Limb (tissue), 2 donors: ENCODE measurements at regions not wholly inside any gene's neighbourhood (a gene's known extent, or its start where the extent isn't known, plus 50 kb on each side); places are given as distances from the start of the nearest gene placed in this dataset.
"Not testable (repeated sequence)": the region's sequence is repeated elsewhere in the genome, so short reads cannot be mapped to it uniquely, and the experiment has no call there.

Source experiments
- DNase-seq, 2 donors: peaks; one replicate each; pipeline ENCODE4 v3.0.0-alpha.2; 2016; ENCODE audit errors: extremely low spot score in 2 of 2

DNA sequence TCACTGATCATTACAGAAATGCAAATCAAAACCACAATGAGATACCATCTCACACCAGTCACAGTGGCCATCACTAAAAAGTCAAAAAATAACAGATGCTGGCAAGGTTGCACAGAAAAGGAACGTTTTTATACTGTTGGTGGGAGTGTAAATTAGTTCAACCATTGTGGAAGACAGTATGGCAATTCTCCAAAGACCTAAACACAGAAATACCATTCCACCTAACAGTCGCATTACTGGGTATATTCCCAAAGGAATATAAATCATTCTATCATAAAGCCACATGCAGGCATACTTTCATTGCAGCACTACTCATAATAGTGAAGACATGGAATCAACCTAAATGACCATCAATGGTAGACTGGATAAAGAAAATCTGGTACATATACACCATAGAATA lies 83.2 kb upstream of the ARID5B start:
- DNase-seq = not testable (repeated sequence)

DNA sequence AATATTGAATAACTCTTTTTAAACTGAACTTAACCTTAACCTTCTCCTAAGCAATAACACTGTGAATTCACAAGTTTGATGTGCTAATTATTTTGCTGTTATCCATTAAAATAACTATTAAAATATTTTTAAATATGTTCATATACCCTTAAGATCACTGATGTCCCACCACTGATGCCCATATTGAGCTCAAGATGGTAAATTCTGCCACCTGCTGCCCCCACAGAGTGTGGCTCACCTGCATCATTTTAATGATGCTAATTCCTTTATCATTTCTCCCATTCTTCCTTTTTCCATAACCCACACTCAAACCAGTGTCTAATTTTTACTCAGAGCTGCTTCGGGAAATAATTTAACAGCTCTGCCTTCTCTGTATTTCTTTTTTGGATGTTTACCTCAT lies 82.3 kb upstream of the ARID5B start:
- DNase-seq = no peak

DNA sequence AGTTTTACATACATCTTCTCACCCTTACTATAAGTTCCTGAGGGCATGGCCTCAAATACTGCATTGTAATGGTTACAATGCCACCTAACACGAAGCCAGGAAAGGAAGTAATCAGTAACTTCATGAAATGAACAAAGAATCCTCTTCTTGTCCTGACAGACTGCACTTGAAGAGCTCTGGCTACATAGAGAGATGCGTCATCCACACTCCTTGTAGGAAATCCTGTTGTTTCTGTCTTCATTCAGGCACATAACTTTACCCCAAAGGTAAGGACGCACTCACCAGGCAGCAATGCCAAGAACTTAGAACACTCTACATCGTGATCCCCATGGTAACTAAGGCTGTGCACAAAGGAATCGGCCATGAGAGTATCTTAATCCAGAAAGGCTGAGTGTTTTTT lies 80.3 kb upstream of the ARID5B start:
- DNase-seq = no peak

DNA sequence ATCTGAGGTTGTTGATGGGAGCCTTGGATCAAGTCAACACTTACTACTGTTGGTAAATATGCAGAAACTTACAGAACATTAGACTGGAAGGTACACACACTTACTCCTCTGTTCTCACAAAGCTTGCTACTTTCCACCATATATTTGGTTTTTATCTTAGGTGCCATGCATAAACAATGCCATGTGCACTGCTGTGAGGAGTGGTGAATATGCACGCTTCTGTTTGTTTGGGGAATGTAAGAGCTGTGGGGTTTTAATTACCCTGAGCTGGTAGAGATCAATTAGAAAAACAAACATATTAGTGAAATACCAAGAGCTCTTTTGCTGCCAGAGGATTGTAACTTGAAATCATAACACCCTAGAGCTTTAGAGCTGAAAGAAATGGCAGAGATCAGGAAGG lies 79.8 kb upstream of the ARID5B start:
- DNase-seq = no peak

DNA sequence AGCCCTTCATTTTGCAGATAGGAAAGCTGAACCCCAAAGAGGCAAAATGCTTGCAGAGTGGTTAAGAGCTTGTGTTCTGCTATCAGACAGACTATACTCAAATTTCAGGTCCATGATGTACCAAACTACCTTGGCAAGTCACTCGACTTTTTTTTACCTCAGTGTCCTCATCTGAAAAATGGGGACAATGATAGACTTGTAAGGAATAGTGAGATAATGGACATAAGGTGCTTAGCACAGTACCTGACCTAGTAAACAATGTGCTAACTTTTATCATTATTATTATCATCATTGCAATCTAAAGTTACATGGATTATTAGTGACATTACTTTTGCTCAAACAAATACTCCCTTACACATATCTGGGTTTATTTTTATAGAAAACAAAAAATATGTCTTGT lies 79.4 kb upstream of the ARID5B start:
- no peak for DNase-seq

DNA sequence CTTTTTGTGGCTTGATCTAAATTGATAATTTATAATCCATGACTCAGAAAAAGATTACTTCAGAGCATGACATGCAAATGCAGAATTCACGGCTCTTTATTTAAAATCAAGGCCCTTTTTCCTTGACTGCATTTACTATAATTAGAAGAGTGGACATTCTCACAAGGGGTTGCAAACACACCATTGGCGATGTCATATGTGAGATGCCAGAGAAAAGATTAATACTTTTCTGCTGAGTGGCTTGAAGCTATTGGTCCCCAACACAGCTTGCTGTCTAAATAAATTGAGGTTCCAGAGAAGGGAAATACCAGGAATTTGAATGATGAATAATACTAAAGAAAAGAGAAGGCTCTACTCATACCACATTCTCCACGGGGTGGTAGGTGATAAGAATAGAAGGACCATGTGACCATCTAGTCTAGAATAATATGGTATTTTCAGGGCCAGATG lies 78.7 kb upstream of the ARID5B start:
- no peak for DNase-seq

DNA sequence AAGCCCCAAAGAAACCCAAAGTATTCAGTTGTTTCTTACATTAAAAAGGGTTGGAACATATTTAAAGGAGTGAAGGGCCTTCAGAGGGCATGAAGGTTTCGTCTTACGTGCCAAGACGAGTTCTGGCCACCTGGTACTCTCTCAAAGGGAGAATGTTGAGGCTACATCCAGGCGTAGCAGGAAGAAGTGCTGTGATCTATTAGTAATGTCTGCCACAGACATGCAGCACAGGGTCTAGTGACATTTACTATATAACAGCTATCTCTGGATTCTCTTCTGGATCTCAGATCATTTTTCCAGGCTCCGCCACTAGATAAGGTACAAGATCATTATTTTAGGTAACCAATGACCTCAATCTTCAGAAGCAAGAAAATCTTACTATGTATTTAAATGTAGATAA lies 76.5 kb upstream of the ARID5B start:
- DNase-seq = no peak

DNA sequence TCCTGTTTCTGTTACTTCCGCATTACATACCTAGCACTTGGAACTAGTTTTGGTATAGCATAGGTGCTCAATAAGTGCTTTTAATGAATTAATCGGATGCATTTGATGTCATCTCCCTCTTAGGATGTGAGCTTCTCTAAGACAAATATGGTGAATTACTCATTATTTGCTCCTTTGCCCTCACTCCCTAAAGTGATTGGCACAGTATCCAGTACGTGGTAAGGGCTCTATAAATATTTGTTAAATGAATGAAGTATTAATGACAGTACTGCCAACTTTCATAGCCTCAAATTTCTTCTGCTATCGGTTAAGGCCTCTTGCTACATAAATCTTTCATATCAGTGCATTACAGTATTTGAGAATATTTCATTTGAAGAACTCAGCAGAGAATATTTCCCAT lies 75.9 kb upstream of the ARID5B start:
- DNase-seq = no peak

DNA sequence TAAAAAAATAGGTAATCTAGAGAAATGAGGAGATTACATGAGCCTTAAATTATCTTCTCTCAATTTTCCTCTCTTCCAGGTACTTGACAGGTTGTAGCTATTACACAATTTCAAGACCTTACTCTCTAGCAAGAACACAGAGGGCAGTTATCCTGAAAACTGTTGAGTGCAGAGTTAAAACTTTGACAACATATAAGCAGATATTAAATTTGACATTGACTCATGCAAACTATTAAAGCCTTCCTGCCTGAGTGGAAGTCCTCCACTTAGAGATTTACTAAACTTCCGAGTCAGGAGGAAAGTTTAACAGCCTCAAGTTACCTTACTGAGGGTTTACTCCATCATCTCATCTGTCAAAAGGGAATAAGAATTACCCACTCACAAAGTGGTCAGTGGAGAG lies 73.5 kb upstream of the ARID5B start:
- DNase-seq = no peak

DNA sequence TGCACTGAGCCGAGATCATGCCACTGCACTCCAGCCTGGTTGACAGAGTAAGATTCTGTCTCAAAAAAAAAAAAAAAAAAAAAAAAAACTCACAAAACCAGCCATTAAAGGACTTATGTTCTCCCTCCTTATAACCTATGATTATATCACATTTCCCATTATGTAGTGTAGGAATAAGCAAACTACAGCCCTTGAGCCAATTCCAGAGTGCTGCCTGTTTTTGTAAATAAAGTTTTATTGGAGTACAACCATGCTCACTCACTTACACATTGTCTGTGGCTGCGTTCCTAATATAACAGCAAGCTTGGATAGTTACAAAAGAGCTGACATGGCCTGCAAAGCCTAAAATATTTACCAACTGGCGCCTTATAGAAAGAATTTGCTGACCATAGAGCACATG lies 72.7 kb upstream of the ARID5B start:
- no peak for DNase-seq

DNA sequence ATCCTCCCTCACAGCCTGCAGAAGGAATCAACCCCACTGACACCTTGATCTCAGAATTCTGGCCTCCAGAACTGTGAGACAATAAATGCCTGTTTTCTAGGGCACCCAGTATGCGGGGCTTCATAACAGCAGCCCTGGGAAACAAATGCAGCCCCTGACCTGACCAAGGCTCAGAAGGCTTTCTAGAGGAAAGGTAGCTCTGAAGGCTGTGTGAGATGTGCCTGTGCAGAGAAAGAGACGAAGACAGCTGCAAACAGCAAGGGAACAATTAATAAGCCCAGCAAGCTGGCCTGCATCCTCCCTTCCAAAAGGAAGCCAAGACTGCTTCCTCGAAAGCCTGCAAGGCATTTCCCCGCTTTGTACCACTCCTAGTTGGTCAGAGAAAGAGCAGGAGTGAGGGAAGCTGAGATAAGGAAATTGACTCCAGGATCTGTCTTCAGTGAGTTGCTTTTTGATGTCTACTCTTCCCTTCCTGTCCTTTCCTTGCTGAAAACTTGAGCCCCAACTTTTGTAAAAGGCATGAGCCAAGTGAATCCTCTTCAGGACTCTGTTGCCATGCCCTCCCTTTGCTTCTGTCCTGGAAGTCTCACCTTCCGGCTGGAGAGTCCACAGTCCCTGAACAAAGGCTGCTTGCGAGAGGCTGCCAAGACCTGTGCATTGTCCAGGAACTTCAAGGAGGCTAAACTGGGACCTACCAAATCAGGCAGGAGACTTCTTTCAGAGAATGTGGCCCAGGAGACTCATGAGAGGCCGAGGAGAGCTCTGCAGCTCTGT lies 71.2 kb upstream of the ARID5B start:
- DNase-seq = no peak

DNA sequence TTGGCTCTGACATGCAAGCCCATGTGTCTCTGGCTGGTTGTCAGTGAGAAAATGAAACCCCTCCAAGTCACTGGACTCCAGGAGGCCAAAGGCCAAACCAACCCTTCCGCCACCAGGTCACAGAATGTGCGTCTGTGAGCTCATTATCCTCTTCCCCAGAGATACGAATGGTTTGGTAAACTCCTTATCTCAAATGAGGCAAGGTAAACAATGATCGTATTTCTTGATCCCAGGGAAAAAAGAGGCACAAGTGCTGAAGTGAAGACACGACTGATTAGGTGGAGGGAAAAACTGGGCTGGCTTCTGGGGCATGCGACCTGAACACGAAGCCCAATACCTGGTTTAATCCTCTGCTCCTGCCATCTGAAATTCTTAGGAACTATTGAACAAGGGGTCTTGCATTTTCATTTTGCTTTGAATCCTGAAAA lies 70.6 kb upstream of the ARID5B start:
- no peak for DNase-seq

DNA sequence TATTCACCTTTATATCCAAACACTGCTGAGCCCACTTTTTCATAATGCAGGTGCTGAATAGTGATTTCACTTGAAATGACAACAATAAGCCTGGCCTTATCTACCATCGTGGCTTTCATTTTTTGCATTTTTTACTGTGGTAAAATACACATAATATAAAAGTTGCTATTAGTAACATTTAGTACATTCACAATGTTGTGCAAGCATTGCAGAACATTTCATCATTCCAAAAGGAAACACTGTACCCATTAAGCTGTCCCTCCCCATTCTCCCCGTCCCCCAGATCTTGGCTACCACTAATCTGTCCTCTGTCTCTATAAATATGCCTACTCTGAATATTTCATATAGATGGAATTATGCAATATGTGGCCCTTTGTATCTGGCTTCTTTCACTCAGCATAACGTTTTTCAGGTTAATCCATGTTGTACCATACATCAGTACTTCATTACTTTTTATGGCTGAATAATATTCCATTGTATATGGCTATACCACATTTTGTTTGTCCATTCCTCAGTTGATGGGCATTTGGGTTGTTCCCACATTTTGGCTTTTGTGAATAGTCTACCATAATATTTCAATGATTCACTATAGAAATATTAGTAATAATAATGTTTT lies 68.5 kb upstream of the ARID5B start:
- no peak for DNase-seq

DNA sequence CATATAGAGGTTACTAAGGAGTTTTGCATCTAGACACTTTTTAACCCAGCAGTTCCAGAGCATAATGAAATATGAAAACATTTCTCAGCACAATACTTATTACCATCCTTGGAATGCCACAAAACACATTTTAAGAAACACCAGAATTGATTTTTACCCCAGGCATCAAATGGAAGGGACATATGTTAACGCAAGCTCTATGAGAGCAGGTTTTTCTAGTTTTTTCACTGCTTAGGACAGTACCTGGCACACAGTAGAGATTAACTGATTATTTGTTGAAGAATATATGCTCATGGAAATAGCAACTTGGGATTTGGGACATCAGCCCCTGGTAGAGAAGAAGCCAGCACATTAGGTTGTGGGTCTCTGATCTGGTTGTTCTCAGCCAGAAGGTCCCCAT lies 67.0 kb upstream of the ARID5B start:
- DNase-seq = no peak

DNA sequence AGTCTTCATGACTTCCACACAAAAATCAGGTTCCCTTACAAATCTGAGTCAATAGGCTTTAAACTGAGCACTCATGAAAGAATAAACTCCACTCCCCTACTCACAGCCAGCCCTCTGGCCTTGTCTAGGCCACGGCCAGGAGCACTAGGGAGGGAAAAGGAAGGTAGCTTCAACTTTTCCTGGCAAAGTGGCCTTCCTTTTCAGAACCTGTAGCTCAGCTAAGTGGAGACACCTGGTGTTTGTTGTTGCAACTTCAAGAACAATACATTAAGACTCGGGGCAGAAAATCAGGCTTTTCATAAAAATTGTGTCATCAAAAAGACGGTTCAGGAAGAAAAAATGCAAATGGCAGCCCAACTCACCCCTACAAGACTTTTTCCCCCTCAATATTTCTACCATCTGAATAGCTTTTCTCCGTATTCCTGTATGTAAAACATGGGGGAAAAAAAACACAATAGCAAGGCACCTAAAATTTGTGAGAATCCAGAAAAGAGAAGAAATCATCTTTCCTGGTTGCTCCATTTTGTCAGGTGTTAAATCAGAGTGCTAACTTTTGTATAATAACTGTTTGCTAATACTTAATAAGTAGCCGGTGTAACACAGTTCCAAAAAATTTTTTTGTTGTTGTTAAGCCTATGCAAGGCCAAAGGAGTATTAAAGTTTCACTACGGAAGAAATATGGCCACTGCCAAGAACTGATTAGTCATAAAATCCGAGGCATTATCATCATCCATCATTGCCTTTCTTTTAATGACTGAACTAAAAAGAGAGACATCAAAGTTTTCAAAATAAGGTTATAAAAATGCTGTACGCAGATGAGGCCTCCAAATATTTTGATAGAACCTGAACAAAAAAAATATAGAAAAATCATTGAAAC lies 66.2 kb upstream of the ARID5B start:
- peak in 1 of 2 donors; percentile 44 for DNase-seq

DNA sequence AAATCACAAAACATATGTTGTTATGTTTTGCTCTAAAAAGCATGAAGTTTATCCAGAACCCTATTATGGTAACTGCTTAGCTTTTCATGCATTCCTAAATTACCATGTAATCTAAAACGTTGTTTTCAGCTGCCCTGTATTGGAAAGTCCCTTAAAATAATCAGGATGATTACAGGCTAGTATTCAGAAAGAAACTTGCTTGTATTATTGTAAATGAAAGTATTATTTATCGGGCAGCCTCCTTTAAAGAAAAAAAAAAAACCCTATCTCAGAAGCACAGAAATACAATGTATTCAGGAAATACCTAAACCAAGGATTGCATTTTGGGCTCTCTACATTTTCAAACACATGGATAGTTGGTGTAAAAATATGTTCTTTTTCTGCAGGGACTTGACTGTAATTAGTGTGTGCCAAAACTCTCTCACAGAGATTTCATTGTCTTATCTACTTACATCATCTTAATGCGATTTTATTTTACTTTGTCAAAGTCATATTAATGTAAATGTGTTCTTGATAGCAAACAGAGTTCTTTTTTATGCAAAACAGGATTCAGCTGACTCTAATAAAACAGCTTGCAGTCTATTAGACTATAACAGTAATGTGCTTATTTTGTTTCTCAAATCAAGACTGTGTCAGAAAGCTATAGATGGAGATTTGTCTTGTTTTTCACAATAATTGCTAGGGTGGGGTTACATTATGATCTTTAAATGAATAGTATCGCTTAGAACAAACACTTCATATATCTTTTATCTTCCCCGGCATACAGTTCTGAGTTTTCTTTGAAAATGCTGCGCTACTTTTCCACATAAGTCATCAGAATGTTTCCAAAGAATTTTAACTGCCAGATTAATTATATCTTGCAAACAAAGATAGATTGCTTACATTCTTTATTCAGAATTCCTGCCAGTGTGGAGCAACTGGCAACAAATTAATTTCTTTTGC lies 65.3 kb upstream of the ARID5B start:
- DNase-seq = peak in 1 of 2 donors; percentile 60

DNA sequence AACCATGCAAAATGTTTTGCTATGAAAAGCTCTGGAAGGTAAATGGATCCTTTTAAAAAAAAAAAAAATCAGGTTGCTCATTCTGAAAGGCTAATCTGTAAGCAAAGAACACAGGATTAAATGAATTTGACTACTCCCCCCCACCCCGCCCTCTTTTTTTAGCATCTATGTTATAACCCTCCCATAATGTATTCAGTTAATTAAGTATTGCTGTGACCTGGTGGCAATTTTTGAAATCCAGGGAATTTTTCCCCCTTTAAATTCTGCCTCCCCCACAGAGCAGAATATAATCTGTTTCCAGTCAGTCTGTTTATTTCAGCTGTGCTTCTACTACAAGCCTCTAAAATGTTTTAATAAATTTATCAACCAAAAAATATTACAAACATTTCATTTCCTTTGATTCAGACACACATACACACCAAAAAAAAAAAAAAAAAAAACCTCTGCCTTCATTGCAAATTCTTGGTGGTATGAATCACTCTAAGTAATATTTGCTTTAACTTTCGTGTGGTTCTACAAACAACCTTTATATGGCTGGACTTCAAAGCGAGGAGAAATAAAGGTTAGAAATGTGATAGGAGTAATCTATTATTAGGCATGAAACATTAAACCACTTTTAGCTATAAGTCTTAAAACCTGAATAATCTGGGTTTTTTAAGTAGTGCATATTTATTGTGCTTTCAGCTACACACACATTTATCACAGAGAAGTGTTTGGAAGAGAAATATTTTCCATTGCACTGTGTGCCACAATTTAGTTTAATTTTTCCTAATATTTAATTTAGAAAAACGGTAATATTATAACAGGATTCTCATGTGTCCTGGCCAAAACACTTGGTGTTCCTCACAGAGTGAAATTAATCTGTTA lies 64.4 kb upstream of the ARID5B start:
- DNase-seq = peak in 1 of 2 donors; percentile 22

DNA sequence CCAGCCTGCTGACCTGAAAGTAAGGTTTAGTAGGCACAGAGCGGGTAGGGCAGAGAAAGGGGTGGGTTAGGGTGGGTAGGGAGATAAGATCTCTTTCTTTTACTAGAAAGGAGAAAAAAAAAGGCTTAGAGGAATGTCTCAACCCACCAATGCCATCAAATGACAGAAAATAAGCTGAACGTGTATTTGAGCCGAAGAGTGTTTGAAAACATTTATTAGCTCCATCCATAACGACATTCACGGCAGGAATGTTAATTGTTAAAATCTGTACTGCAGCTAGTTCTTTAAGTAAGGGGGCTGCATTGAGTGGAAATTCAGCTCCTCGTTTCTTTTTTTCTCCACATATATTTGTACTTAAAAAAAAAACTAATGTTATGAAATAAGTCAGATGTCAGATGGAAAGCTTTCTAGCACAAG lies 63.7 kb upstream of the ARID5B start:
- DNase-seq = peak in 1 of 2 donors; percentile 54

DNA sequence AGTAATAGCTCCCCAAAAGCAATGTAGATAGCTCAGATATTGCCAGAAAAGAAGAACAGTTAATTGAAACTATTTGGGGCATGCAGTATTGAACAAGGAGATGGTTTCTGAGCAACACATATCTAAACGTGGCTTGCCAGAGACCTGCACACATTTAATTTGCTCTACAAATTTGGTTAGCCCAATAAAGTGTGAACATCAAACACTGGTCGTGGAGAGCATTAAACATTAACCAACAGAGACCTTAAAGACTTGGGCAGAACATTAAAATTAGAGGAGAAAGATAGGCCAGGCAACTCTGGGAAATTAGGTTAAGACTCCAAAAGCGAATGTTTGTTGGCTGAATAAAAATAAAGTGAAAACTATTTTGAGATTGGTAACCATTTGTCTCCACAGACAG lies 61.6 kb upstream of the ARID5B start:
- DNase-seq = no peak

DNA sequence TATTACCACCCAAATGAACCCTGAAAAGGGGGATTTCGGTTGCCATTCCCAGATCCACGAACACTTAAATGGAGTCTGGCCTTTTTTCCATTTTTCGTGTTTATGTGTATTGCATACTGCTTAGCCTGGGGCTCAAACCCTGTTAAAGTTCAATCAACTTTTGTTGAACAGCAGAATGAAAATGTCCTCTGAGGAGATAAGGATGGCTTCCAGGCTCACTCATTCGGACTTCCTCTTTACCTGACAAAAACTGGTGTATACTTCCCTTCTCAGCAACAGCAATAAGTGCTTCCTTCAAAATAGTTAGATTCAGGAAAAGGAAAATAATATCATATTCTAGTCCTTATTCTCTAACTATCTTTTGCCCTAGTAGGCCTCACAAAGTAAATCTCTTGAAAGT lies 61.1 kb upstream of the ARID5B start:
- no peak for DNase-seq
